SW480 (cell line): ENCODE measurements at regions not wholly inside any gene's neighbourhood (a gene's known extent, or its start where the extent isn't known, plus 50 kb on each side); places are given as distances from the start of the nearest gene placed in this dataset.

Experiments used
- DNase-seq: peaks from one replicate; pipeline ENCODE4 v3.0.0-alpha.2; 2016; ENCODE audit warnings: low spot score

GRCh38 chr10:24027107-24027506 lies 181.8 kb upstream of the KIAA1217 start:
- no peak for DNase-seq

GRCh38 chr10:24034571-24034970 lies 174.4 kb upstream of the KIAA1217 start:
- DNase-seq: no peak

- DNase-seq: no peak
Measured at GRCh38 chr10:24035761-24036160, 173.2 kb upstream of the KIAA1217 start.

- no peak for DNase-seq
Measured at GRCh38 chr10:24039315-24039714, 169.6 kb upstream of the KIAA1217 start.

- no peak for DNase-seq
Measured at GRCh38 chr10:24039897-24040296, 169.0 kb upstream of the KIAA1217 start.

GRCh38 chr10:24041034-24041433 lies 167.9 kb upstream of the KIAA1217 start:
- DNase-seq: no peak

- DNase-seq: no peak
Measured at GRCh38 chr10:24041834-24042233, 167.1 kb upstream of the KIAA1217 start.

- no peak for DNase-seq
Measured at GRCh38 chr10:24042884-24043283, 166.1 kb upstream of the KIAA1217 start.

- DNase-seq: no peak
Measured at GRCh38 chr10:24046060-24046459, 162.9 kb upstream of the KIAA1217 start.

GRCh38 chr10:24047176-24047575 lies 161.8 kb upstream of the KIAA1217 start:
- DNase-seq: no peak

GRCh38 chr10:24054421-24054820 lies 154.5 kb upstream of the KIAA1217 start:
- DNase-seq: no peak

GRCh38 chr10:24080207-24080606 lies 128.7 kb upstream of the KIAA1217 start:
- DNase-seq: no peak

- no peak for DNase-seq
Measured at GRCh38 chr10:24086296-24087086, 122.4 kb upstream of the KIAA1217 start.

- DNase-seq: no peak
Measured at GRCh38 chr10:24091256-24091655, 117.7 kb upstream of the KIAA1217 start.

- no peak for DNase-seq
Measured at GRCh38 chr10:24096281-24096680, 112.7 kb upstream of the KIAA1217 start.

GRCh38 chr10:24097751-24098207 lies 111.2 kb upstream of the KIAA1217 start:
- no peak for DNase-seq

GRCh38 chr10:24104895-24105294 lies 104.0 kb upstream of the KIAA1217 start:
- DNase-seq: no peak

GRCh38 chr10:24113901-24114300 lies 95.0 kb upstream of the KIAA1217 start:
- no peak for DNase-seq

- no peak for DNase-seq
Measured at GRCh38 chr10:24114556-24114955, 94.4 kb upstream of the KIAA1217 start.

- no peak for DNase-seq
Measured at GRCh38 chr10:24115403-24115802, 93.5 kb upstream of the KIAA1217 start.

GRCh38 chr10:24118246-24118645 lies 90.7 kb upstream of the KIAA1217 start:
- no peak for DNase-seq

- no peak for DNase-seq
Measured at GRCh38 chr10:24119896-24120295, 89.0 kb upstream of the KIAA1217 start.

GRCh38 chr10:24120646-24121045 lies 88.3 kb upstream of the KIAA1217 start:
- DNase-seq: no peak

GRCh38 chr10:24127516-24127915 lies 81.4 kb upstream of the KIAA1217 start:
- DNase-seq: no peak
